ENCODE measurements at regions not wholly inside any gene's neighbourhood (a gene's known extent, or its start where the extent isn't known, plus 50 kb on each side); places are given as distances from the start of the nearest gene placed in this dataset.

DNA sequence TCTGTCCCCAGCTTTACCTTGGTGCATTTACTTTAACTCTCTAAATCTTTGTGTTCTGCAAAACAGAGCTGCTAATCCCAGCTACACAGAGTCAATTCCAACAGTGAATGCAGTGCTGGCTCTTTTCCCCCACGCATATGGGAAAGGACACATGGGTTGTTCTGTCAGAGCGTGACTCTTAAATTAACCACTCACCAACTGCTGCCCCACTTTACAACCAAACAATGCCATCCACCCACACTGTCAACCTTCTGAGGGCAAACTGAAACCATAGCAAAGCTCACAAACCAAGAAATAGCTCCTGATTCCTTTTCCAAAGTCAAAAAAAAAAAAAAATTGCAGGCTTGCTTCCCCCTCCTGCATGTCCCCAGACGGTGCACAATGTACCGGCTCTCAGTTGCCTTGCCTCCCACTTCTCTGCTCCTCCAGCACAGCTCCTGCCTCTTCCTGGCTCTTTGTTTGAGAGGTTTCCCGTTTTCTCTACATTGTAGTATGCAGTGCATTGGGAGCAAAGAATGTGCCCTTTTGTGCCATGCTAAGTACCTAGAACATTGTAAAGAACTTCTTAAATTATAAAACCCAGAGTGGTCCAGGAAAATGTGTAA, 151.5 kb upstream of the DAPK1 start:
- TF ChIP-seq, protein P1, sequence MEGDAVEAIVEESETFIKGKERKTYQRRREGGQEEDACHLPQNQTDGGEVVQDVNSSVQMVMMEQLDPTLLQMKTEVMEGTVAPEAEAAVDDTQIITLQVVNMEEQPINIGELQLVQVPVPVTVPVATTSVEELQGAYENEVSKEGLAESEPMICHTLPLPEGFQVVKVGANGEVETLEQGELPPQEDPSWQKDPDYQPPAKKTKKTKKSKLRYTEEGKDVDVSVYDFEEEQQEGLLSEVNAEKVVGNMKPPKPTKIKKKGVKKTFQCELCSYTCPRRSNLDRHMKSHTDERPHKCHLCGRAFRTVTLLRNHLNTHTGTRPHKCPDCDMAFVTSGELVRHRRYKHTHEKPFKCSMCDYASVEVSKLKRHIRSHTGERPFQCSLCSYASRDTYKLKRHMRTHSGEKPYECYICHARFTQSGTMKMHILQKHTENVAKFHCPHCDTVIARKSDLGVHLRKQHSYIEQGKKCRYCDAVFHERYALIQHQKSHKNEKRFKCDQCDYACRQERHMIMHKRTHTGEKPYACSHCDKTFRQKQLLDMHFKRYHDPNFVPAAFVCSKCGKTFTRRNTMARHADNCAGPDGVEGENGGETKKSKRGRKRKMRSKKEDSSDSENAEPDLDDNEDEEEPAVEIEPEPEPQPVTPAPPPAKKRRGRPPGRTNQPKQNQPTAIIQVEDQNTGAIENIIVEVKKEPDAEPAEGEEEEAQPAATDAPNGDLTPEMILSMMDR (conservative IDR thresholded peaks at IDR 0.05; ENCODE audit: low read depth, low read length), result no peak
- DNase-seq (ENCODE audit: low read depth), result no peak
- H3K4me3 ChIP-seq (ENCODE audit: low read length), result no peak overlapping the region

- no peak for DNase-seq (ENCODE audit: low read depth)
- TF ChIP-seq, protein P1 (conservative IDR thresholded peaks at IDR 0.05; ENCODE audit: low read depth, low read length), result no peak
- H3K4me3 ChIP-seq (ENCODE audit: low read length), result no peak overlapping the region
Measured at GRCh38 chr9:87350915-87351314, 146.8 kb upstream of the DAPK1 start.

GRCh38 chr9:87353301-87353700, 144.4 kb upstream of the DAPK1 start:
- no peak overlapping the region for H3K4me3 ChIP-seq (ENCODE audit: low read length)
- no peak for DNase-seq (ENCODE audit: low read depth)
- TF ChIP-seq, protein P1 (conservative IDR thresholded peaks at IDR 0.05; ENCODE audit: low read depth, low read length), result no peak

DNA sequence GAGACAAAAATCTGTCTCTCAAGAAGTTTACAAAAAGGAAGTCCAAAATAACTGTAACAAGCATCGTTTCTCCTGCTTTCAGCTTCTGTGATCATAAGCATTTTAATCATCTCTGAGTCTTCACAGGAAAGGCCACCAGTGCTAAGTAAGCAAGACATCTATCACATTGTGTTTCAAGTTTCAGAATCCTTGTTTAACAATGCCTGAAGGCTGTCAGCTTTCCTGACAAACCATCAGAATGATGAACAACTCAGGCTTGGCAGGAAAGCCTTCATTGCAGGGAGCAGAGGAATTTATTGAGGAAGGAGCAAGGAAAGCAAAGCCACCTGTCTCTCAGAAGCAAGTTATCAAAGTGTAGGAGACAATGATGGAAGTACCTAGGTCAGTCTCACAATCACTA, 143.5 kb upstream of the DAPK1 start:
- H3K4me3 ChIP-seq (ENCODE audit: low read length), result no peak overlapping the region
- no peak for DNase-seq (ENCODE audit: low read depth)
- TF ChIP-seq, protein P1 (conservative IDR thresholded peaks at IDR 0.05; ENCODE audit: low read depth, low read length), result no peak

GRCh38 chr9:87357600-87357999, 140.1 kb upstream of the DAPK1 start:
- TF ChIP-seq, protein P1 (conservative IDR thresholded peaks at IDR 0.05; ENCODE audit: low read depth, low read length), result no peak
- no peak overlapping the region for H3K4me3 ChIP-seq (ENCODE audit: low read length)
- DNase-seq (ENCODE audit: low read depth), result no peak

DNA sequence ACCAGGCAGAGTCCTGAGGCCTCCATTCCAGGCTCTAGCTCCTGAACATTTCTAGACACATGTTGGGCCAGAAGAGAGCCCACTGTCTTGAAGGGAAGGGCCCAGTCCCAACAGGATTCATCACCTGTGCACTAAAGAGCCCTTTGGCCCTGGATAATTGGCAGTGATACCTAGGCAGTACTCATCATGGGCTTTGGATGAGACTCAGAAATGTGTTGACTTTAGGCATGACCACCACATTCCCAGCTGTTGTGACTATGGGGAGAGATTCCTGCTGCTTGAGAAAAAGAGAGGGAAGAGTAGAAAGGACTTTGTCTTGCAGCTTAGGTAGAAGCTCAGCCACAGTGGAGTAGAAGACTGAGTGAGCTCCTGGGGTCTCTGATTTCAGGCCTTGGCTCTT, 138.4 kb upstream of the DAPK1 start:
- TF ChIP-seq, protein P1 (conservative IDR thresholded peaks at IDR 0.05; ENCODE audit: low read depth, low read length), result no peak
- DNase-seq (ENCODE audit: low read depth), result no peak
- no peak overlapping the region for H3K4me3 ChIP-seq (ENCODE audit: low read length)

GRCh38 chr9:87359958-87360601, 137.6 kb upstream of the DAPK1 start:
- TF ChIP-seq, protein P1 (conservative IDR thresholded peaks at IDR 0.05; ENCODE audit: low read depth, low read length), result no peak
- H3K4me3 ChIP-seq (ENCODE audit: low read length), result no peak overlapping the region
- no peak for DNase-seq (ENCODE audit: low read depth)

Data from retinal pigment epithelial cell (primary cell).